CD4-positive, CD25-positive, alpha-beta regulatory T cell (primary cell): ENCODE measurements at regions not wholly inside any gene's neighbourhood (a gene's known extent, or its start where the extent isn't known, plus 50 kb on each side); places are given as distances from the start of the nearest gene placed in this dataset.

Experiments
- ATAC-seq, 2 donors: fragments of 150-1000 bp; cut with Tn5 transposase; one replicate each; pipeline ENCODE4 v1.10.0; 2021; ENCODE audit warnings: low read depth in 2 of 2, moderate number of reproducible peaks in 2 of 2, moderate library complexity in 1 of 2
- DNase-seq, 3 donors: peaks; one replicate each; pipeline versions ENCODE4 v3.0.0 to v3.0.0-alpha.2; 2012 to 2022; ENCODE audit warnings: mixed read lengths in 1 of 3
- H3K27ac ChIP-seq: one replicate; pipeline ENCODE4 v1.7.0; 2013; ENCODE audit warnings: mild to moderate bottlenecking, low read length; ENCODE audit not compliant: insufficient read depth, poor library complexity, severe bottlenecking
- H3K27me3 ChIP-seq: one replicate; pipeline ENCODE4 v1.7.0; 2013; ENCODE audit warnings: low read length; ENCODE audit not compliant: control insufficient read depth, insufficient read depth
- H3K36me3 ChIP-seq: one replicate; pipeline ENCODE4 v1.7.0; 2013; ENCODE audit warnings: mild to moderate bottlenecking, low read length, moderate library complexity; ENCODE audit not compliant: control insufficient read depth, insufficient read depth
- H3K4me1 ChIP-seq: 2 replicates; pipeline ENCODE4 v1.7.0; 2013; ENCODE audit warnings: mild to moderate bottlenecking, low read length; ENCODE audit not compliant: insufficient read depth, control insufficient read depth, poor library complexity, severe bottlenecking
- H3K4me3 ChIP-seq: one replicate; pipeline ENCODE4 v1.7.0; 2013; ENCODE audit warnings: low read depth, mild to moderate bottlenecking, low read length, moderate library complexity
- H3K9me3 ChIP-seq, 2 experiments: 1 replicate in 1 of 2; 2 replicates in 1 of 2; pipeline ENCODE4 v1.7.0; 2013; ENCODE audit warnings: low read length in 2 of 2, mild to moderate bottlenecking in 1 of 2, moderate library complexity in 1 of 2; ENCODE audit not compliant: control insufficient read depth in 2 of 2
- H3K27ac Mint-ChIP-seq, 3 donors: one replicate each; pipeline ENCODE4 v1.8.0; 2020 to 2022; ENCODE audit warnings: mild to moderate bottlenecking in 3 of 3, mixed read lengths in 3 of 3, moderate library complexity in 2 of 3
- H3K27me3 Mint-ChIP-seq: one replicate; pipeline ENCODE4 v1.8.0; 2022; ENCODE audit warnings: mild to moderate bottlenecking, mixed read lengths
- H3K36me3 Mint-ChIP-seq: one replicate; pipeline ENCODE4 v1.8.0; 2020; ENCODE audit warnings: mixed read lengths
- H3K4me1 Mint-ChIP-seq, 4 donors: one replicate each; pipeline ENCODE4 v1.8.0; 2020 to 2022; ENCODE audit warnings: mixed read lengths in 4 of 4, mild to moderate bottlenecking in 1 of 4
- H3K4me3 Mint-ChIP-seq, 4 donors: one replicate each; pipeline ENCODE4 v1.8.0; 2020 to 2022; ENCODE audit warnings: mild to moderate bottlenecking in 4 of 4, mixed read lengths in 4 of 4, moderate library complexity in 3 of 4
- H3K9me3 Mint-ChIP-seq, 7 donors: one replicate each; pipeline ENCODE4 v1.8.0; 2020 to 2022; ENCODE audit warnings: mixed read lengths in 7 of 7, mild to moderate bottlenecking in 3 of 7, moderate library complexity in 2 of 7

DNA sequence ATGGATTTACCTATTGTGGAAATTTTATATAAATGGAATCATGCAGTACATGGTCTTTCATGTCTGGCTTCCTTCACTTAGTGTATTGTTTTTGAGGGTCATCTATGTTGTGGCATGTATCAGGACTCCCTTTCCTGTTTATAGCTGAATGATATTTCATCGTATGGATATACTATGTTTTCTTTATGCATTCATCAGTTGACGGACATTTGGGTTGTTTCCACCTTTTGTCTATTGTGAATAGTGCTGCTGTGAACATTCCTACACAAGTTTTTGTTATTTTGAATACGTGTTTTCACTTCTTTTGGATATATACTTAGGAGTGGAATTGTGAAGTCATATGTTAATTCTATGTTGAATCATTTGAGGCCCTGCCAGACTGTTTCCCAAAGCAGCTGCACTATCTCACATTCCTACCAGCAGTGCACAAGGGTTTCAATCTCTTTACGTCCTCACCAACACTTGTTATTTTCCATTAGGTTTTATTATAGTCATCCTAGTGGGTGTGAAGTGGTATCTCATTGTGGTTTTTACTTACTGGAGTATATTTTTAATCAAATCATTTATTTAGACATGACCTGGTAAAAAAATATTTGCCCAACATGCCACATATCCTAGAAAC lies 262.7 kb downstream of the DLEU7 start:
- peaks cover 22% of the 10 kb centered on the region for H3K27me3 Mint-ChIP-seq
- peaks cover 0 to 2% (median 0%) of the 10 kb centered on the region in 7 donors for H3K9me3 Mint-ChIP-seq
- no peaks in the 10 kb centered on the region for H3K9me3 ChIP-seq
- no peak overlapping the region for H3K4me3 Mint-ChIP-seq
- H3K27ac ChIP-seq: no peak overlapping the region
- DNase-seq (no peak), ATAC-seq (no peak)
- H3K27ac Mint-ChIP-seq: no peak overlapping the region
- H3K4me1 Mint-ChIP-seq: peaks cover 0 to 6% (median 1%) of the 10 kb centered on the region in 4 donors
- H3K36me3 Mint-ChIP-seq: no peaks in the 10 kb centered on the region
- no peaks in the 10 kb centered on the region for H3K36me3 ChIP-seq
- peaks cover 3% of the 10 kb centered on the region for H3K27me3 ChIP-seq
- no peak overlapping the region for H3K4me3 ChIP-seq
- no peaks in the 10 kb centered on the region for H3K4me1 ChIP-seq

GRCh38 chr13:50581586-50582196 lies 261.8 kb downstream of the DLEU7 start:
- no peak overlapping the region for H3K27ac ChIP-seq
- Mint-ChIP-seq H3K9me3 (peaks cover 0 to 2% (median 0%) of the 10 kb centered on the region in 7 donors), H3K27ac (no peak overlapping the region), H3K4me1 (peaks cover 0 to 6% (median 1%) of the 10 kb centered on the region in 4 donors), H3K27me3 (peaks cover 22% of the 10 kb centered on the region), H3K4me3 (no peak overlapping the region), H3K36me3 (no peaks in the 10 kb centered on the region)
- H3K4me3 ChIP-seq: no peak overlapping the region
- H3K9me3 ChIP-seq: no peaks in the 10 kb centered on the region
- H3K36me3 ChIP-seq: no peaks in the 10 kb centered on the region
- H3K27me3 ChIP-seq: peaks cover 3% of the 10 kb centered on the region
- ATAC-seq: no peak
- H3K4me1 ChIP-seq: no peaks in the 10 kb centered on the region
- no peak for DNase-seq

GRCh38 chr13:50584856-50585580 lies 258.5 kb downstream of the DLEU7 start:
- Mint-ChIP-seq H3K36me3 (no peaks in the 10 kb centered on the region), H3K9me3 (no peaks in the 10 kb centered on the region)
- no peaks in the 10 kb centered on the region for H3K36me3 ChIP-seq

GRCh38 chr13:50585674-50586413 lies 257.6 kb downstream of the DLEU7 start:
- no peak for ATAC-seq
- H3K4me1 Mint-ChIP-seq: peaks cover 0 to 7% (median 3%) of the 10 kb centered on the region in 4 donors
- H3K36me3 Mint-ChIP-seq: no peaks in the 10 kb centered on the region

More at GRCh38 chr13:50584856-50585580, 258.5 kb downstream of the DLEU7 start:
- ATAC-seq: no peak
- no peak overlapping the region for H3K4me3 ChIP-seq
- DNase-seq: no peak
- Mint-ChIP-seq H3K4me1 (peaks cover 0 to 7% (median 3%) of the 10 kb centered on the region in 4 donors), H3K27me3 (peaks cover 13% of the 10 kb centered on the region), H3K4me3 (no peak overlapping the region), H3K27ac (no peak overlapping the region)
- H3K27me3 ChIP-seq: peaks cover 3% of the 10 kb centered on the region
- no peaks in the 10 kb centered on the region for H3K9me3 ChIP-seq
- no peaks in the 10 kb centered on the region for H3K4me1 ChIP-seq
- no peak overlapping the region for H3K27ac ChIP-seq

DNA sequence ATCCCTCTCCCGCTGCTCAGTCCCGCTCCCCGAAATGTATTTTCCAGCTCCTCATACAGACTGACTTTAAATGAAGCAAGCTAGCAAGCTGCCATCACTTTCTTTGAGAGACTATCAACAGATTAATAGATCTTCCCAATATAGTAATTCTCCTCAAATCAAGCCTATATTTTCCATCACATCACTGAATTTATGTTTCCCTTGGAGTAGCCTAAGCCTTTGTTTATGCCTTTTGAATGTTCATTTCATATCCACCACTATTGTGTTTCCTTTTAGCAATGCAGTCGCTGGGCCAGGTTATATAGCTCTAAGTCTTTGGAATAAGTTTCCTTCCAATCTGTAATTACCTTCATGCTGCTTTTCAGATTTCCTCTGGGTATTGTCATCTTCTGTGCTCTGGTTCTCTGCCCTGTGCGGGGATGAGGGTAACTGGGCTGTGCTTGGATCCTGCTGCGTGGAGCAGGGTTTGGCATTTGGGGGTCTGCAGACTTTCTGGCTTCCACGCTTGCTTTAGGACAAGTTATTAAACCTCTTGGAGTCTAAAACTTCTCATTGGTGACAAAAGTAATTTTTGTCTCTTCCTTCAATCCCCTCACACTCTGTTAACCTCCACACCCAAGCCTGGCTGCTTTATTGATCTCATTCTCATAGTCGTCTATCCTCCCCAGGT lies 256.9 kb downstream of the DLEU7 start:
- Mint-ChIP-seq H3K9me3 (no peaks in the 10 kb centered on the region), H3K36me3 (no peaks in the 10 kb centered on the region), H3K27me3 (peaks cover 12% of the 10 kb centered on the region), H3K27ac (no peak overlapping the region), H3K4me3 (no peak overlapping the region), H3K4me1 (peaks cover 0 to 7% (median 2%) of the 10 kb centered on the region in 4 donors)
- no peaks in the 10 kb centered on the region for H3K36me3 ChIP-seq
- H3K4me3 ChIP-seq: no peak overlapping the region
- DNase-seq (no peak), ATAC-seq (no peak)
- no peaks in the 10 kb centered on the region for H3K27me3 ChIP-seq
- no peak overlapping the region for H3K27ac ChIP-seq
- no peaks in the 10 kb centered on the region for H3K9me3 ChIP-seq
- H3K4me1 ChIP-seq: no peaks in the 10 kb centered on the region

More at GRCh38 chr13:50585674-50586413, 257.6 kb downstream of the DLEU7 start:
- H3K4me3 Mint-ChIP-seq: no peak overlapping the region
- DNase-seq: no peak
- no peak overlapping the region for H3K27ac ChIP-seq
- H3K4me3 ChIP-seq: no peak overlapping the region
- peaks cover 13% of the 10 kb centered on the region for H3K27me3 Mint-ChIP-seq
- H3K4me1 ChIP-seq: no peaks in the 10 kb centered on the region
- H3K27me3 ChIP-seq: peaks cover under 1% of the 10 kb centered on the region
- H3K9me3 Mint-ChIP-seq: no peaks in the 10 kb centered on the region
- no peaks in the 10 kb centered on the region for H3K36me3 ChIP-seq
- H3K27ac Mint-ChIP-seq: no peak overlapping the region
- H3K9me3 ChIP-seq: no peaks in the 10 kb centered on the region

DNA sequence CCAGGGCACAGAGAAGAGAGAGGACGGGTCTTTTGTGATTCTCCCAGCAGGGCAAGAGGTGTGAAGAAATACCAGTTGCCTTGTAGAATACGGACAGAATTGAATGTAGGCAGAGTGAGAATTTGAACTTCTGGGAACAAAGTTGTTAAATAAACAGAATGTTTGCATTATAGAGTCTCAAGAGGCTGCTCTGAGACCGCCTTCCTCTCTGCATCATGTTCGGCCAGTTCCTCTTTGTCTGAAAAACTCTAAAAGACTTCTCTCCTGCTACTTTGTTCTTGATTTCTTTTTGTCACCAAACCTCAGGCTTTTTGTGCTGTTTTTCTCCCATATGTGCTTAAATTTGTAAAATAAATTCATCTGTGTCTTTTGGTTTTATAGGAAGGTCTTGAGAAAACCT lies 256.4 kb downstream of the DLEU7 start:
- peaks cover 9% of the 10 kb centered on the region for H3K27me3 Mint-ChIP-seq
- Histone ChIP-seq H3K4me1 (no peaks in the 10 kb centered on the region), H3K4me3 (no peak overlapping the region), H3K27me3 (no peaks in the 10 kb centered on the region), H3K36me3 (no peaks in the 10 kb centered on the region), H3K27ac (no peak overlapping the region), H3K9me3 (no peaks in the 10 kb centered on the region)
- no peak overlapping the region for H3K27ac Mint-ChIP-seq
- H3K4me1 Mint-ChIP-seq: peaks cover 0 to 7% (median 0%) of the 10 kb centered on the region in 4 donors
- ATAC-seq (no peak), DNase-seq (no peak)
- no peak overlapping the region for H3K4me3 Mint-ChIP-seq
- no peaks in the 10 kb centered on the region for H3K36me3 Mint-ChIP-seq
- no peaks in the 10 kb centered on the region for H3K9me3 Mint-ChIP-seq

GRCh38 chr13:50587645-50588373 lies 255.7 kb downstream of the DLEU7 start:
- H3K9me3 Mint-ChIP-seq: no peaks in the 10 kb centered on the region

More at GRCh38 chr13:50587645-50588373, 255.7 kb downstream of the DLEU7 start:
- Mint-ChIP-seq H3K36me3 (no peaks in the 10 kb centered on the region), H3K27ac (peak overlapping the region in 1 of 3 donors; percentile 44), H3K4me1 (peaks cover 0 to 10% (median 3%) of the 10 kb centered on the region in 4 donors), H3K4me3 (no peak overlapping the region), H3K27me3 (peaks cover 9% of the 10 kb centered on the region)
- H3K27me3 ChIP-seq: no peaks in the 10 kb centered on the region
- no peak overlapping the region for H3K4me3 ChIP-seq
- ATAC-seq: no peak
- no peaks in the 10 kb centered on the region for H3K9me3 ChIP-seq
- no peaks in the 10 kb centered on the region for H3K36me3 ChIP-seq
- H3K27ac ChIP-seq: no peak overlapping the region
- no peak for DNase-seq
- peaks cover 6% of the 10 kb centered on the region for H3K4me1 ChIP-seq
